Astrocyte (in vitro differentiated cells and primary cell): ENCODE measurements at regions not wholly inside any gene's neighbourhood (a gene's known extent, or its start where the extent isn't known, plus 50 kb on each side); places are given as distances from the start of the nearest gene placed in this dataset.

Experiments used
- DNase-seq: peaks from one replicate; pipeline ENCODE4 v3.0.0-alpha.2; 2010; ENCODE audit warnings: low read depth
- FAIRE-seq: peaks from 2 replicates; lab custom pipeline; 2011; peaks lifted over from hg19 to GRCh38; lab: Jason Lieb, UNC
- H2AFZ ChIP-seq: 2 replicates; pipeline ENCODE4 v1.6.0; 2012; ENCODE audit warnings: low read depth, low read length, inconsistent platforms
- H3K27ac ChIP-seq: 2 replicates; pipeline ENCODE4 v1.5.1; 2011; ENCODE audit warnings: low read depth, low read length, inconsistent platforms
- H3K27me3 ChIP-seq: 2 replicates; pipeline ENCODE4 v1.6.0; 2011; ENCODE audit warnings: low read length, inconsistent platforms; ENCODE audit not compliant: insufficient read depth
- H3K36me3 ChIP-seq: 2 replicates; pipeline ENCODE4 v1.5.1; 2011; ENCODE audit warnings: low read length, inconsistent platforms; ENCODE audit not compliant: insufficient read depth
- H3K4me1 ChIP-seq: 2 replicates; pipeline ENCODE4 v1.5.1; 2011; ENCODE audit warnings: low read length, inconsistent platforms; ENCODE audit not compliant: insufficient read depth
- H3K4me2 ChIP-seq: 2 replicates; pipeline ENCODE4 v1.6.0; 2012; ENCODE audit warnings: low read length, inconsistent platforms
- H3K4me3 ChIP-seq: 2 replicates; pipeline ENCODE4 v1.5.1; 2011; ENCODE audit warnings: low read depth, mild to moderate bottlenecking, low read length, inconsistent platforms; ENCODE audit not compliant: insufficient read depth
- H3K79me2 ChIP-seq: 2 replicates; pipeline ENCODE4 v1.6.0; 2012; ENCODE audit warnings: mild to moderate bottlenecking, low read length, inconsistent platforms; ENCODE audit not compliant: insufficient read depth
- H3K9ac ChIP-seq: 2 replicates; pipeline ENCODE4 v1.6.0; 2012; ENCODE audit warnings: mild to moderate bottlenecking, low read length, inconsistent platforms
- H3K9me3 ChIP-seq: 2 replicates; pipeline ENCODE4 v1.5.1; 2012; ENCODE audit warnings: low read depth, mild to moderate bottlenecking, low read length, inconsistent platforms; ENCODE audit not compliant: insufficient read depth
- H4K20me1 ChIP-seq: 2 replicates; pipeline ENCODE4 v1.6.0; 2012; ENCODE audit warnings: low read length, inconsistent platforms; ENCODE audit not compliant: insufficient read depth
- H3K27ac Mint-ChIP-seq: one replicate; pipeline ENCODE4 v1.8.0; 2021; ENCODE audit warnings: mild to moderate bottlenecking, mixed read lengths; ENCODE audit not compliant: unreplicated experiment
- H3K27me3 Mint-ChIP-seq: one replicate; pipeline ENCODE4 v1.8.0; 2021; ENCODE audit warnings: low read depth, mixed read lengths; ENCODE audit not compliant: unreplicated experiment
- H3K36me3 Mint-ChIP-seq: one replicate; pipeline ENCODE4 v1.8.0; 2021; ENCODE audit warnings: low read depth, mixed read lengths; ENCODE audit not compliant: unreplicated experiment
- H3K4me1 Mint-ChIP-seq: one replicate; pipeline ENCODE4 v1.8.0; 2021; ENCODE audit warnings: low read depth, mixed read lengths; ENCODE audit not compliant: unreplicated experiment
- H3K4me3 Mint-ChIP-seq: one replicate; pipeline ENCODE4 v1.8.0; 2021; ENCODE audit warnings: mild to moderate bottlenecking, moderate library complexity, mixed read lengths; ENCODE audit not compliant: unreplicated experiment
- H3K9me3 Mint-ChIP-seq: one replicate; pipeline ENCODE4 v1.8.0; 2021; ENCODE audit warnings: mild to moderate bottlenecking, mixed read lengths; ENCODE audit not compliant: unreplicated experiment
- EZH2 ChIP-seq: IDR thresholded peaks from 2 replicates; pipeline ENCODE4 v1.6.1; 2012; ENCODE audit warnings: mild to moderate bottlenecking, low read length, inconsistent platforms; ENCODE audit not compliant: insufficient read depth
- TF ChIP-seq, protein P1 (sequence below): IDR thresholded peaks from 2 replicates; pipeline ENCODE4 v1.5.1; 2011; ENCODE audit warnings: low read depth, mild to moderate bottlenecking, inconsistent platforms, low read length, moderate library complexity; ENCODE audit not compliant: insufficient read depth

DNA sequence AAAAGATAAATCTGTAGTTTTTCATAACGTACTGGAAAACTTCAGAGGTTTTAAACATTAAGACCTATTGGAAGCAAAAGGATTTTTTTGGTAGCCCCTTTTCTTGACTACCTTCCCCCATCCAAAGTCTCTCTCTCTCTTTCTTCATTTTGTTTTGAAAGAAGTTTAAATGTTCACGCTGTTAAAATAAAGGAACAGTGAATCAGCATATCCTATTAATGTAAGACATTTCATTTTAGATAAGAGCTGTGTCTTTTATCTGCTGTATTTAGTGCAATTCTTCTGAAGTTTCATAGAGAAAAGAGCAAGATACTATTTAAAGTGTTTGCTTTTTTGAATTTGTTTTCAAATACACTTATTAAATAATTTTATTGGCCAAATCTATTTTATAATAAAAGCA is 205.5 kb upstream of the POU3F3 start:
- no peak for FAIRE-seq
- no peak overlapping the region for H3K4me3 Mint-ChIP-seq

DNA sequence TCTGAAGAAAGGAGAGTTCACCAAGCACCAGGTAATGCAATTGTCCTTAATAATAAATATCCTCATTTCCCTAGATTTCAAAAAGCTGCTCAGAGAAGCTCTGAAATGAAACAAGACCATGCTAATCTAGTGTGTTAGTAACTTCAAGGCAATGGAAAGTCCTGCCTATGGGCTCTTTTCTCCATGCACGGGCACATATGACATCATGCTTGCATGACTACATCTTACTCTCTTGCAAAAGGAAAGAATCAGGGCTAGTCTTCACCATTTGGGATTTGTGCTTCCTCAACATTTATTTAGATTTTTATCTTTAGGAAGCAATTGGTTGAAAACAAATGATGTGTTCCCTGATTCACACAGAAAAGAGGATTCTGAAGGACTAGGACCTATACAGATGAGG is 204.0 kb upstream of the POU3F3 start:
- no peak for TF ChIP-seq EZH2
- TF ChIP-seq, protein P1, sequence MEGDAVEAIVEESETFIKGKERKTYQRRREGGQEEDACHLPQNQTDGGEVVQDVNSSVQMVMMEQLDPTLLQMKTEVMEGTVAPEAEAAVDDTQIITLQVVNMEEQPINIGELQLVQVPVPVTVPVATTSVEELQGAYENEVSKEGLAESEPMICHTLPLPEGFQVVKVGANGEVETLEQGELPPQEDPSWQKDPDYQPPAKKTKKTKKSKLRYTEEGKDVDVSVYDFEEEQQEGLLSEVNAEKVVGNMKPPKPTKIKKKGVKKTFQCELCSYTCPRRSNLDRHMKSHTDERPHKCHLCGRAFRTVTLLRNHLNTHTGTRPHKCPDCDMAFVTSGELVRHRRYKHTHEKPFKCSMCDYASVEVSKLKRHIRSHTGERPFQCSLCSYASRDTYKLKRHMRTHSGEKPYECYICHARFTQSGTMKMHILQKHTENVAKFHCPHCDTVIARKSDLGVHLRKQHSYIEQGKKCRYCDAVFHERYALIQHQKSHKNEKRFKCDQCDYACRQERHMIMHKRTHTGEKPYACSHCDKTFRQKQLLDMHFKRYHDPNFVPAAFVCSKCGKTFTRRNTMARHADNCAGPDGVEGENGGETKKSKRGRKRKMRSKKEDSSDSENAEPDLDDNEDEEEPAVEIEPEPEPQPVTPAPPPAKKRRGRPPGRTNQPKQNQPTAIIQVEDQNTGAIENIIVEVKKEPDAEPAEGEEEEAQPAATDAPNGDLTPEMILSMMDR: no peak
- no peaks in the 10 kb centered on the region for H3K9me3 Mint-ChIP-seq

More for the DNA sequence above, 205.5 kb upstream of the POU3F3 start:
- Mint-ChIP-seq H3K27me3 (no peaks in the 10 kb centered on the region), H3K36me3 (no peaks in the 10 kb centered on the region), H3K4me1 (no peaks in the 10 kb centered on the region), H3K27ac (no peak overlapping the region), H3K9me3 (no peaks in the 10 kb centered on the region)
- Histone ChIP-seq H3K4me2 (no peak overlapping the region), H3K27ac (no peak overlapping the region), H3K4me3 (no peak overlapping the region), H3K9ac (no peak overlapping the region), H3K9me3 (no peaks in the 10 kb centered on the region), H3K36me3 (no peaks in the 10 kb centered on the region), H4K20me1 (no peaks in the 10 kb centered on the region), H3K27me3 (no peaks in the 10 kb centered on the region), H3K4me1 (no peaks in the 10 kb centered on the region), H3K79me2 (no peaks in the 10 kb centered on the region), H2AFZ (no peak overlapping the region)
- no peak for DNase-seq
- TF ChIP-seq, protein P1: no peak
- TF ChIP-seq EZH2: no peak

DNA sequence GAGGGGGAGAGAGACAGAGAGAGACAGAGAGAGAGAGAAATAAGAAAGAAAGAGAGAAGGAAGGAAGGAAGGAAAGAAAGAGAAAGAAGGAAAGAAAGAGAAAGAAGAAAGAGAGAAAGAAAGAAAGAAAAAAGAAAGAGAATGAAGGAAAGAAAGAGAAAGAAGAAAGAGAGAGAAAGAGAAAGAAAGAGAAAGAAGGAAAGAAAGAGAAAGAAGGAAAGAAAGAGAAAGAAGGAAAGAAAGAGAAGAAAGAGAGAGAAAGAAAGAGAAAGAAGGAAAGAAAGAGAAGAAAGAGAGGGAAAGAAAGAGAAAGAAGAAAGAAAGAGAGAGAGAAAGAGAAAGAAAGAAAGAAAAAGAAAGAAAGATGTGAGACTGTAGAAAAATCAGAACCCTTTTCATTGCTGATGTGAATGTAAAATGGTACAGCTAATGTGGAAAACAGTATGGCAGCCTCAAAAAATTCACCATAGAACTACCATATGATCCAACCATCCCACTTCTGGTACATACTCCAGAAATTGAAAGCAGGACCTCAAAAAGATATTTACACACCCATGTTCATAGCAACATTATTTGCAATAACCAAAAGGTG is 203.4 kb upstream of the POU3F3 start:
- no peaks in the 10 kb centered on the region for H4K20me1 ChIP-seq
- no peak overlapping the region for H3K27ac ChIP-seq
- no peak for FAIRE-seq
- no peak overlapping the region for H3K4me2 ChIP-seq
- no peaks in the 10 kb centered on the region for H3K27me3 ChIP-seq
- H3K4me1 Mint-ChIP-seq: no peaks in the 10 kb centered on the region
- H2AFZ ChIP-seq: no peak overlapping the region
- no peaks in the 10 kb centered on the region for H3K36me3 ChIP-seq
- no peaks in the 10 kb centered on the region for H3K9me3 ChIP-seq
- no peak overlapping the region for H3K4me3 ChIP-seq
- H3K27me3 Mint-ChIP-seq: no peaks in the 10 kb centered on the region
- H3K9me3 Mint-ChIP-seq: no peaks in the 10 kb centered on the region
- H3K9ac ChIP-seq: no peak overlapping the region
- H3K4me1 ChIP-seq: no peaks in the 10 kb centered on the region
- no peak overlapping the region for H3K4me3 Mint-ChIP-seq
- H3K27ac Mint-ChIP-seq: no peak overlapping the region
- H3K79me2 ChIP-seq: no peaks in the 10 kb centered on the region
- no peaks in the 10 kb centered on the region for H3K36me3 Mint-ChIP-seq
- TF ChIP-seq EZH2: no peak
- TF ChIP-seq, protein P1: no peak
- no peak for DNase-seq

More for the DNA sequence above, 204.0 kb upstream of the POU3F3 start:
- no peak overlapping the region for H3K4me2 ChIP-seq
- H3K36me3 ChIP-seq: no peaks in the 10 kb centered on the region
- no peaks in the 10 kb centered on the region for H3K79me2 ChIP-seq
- H3K4me1 ChIP-seq: no peaks in the 10 kb centered on the region
- H3K27ac ChIP-seq: no peak overlapping the region
- no peak overlapping the region for H3K27ac Mint-ChIP-seq
- no peaks in the 10 kb centered on the region for H3K9me3 ChIP-seq
- no peaks in the 10 kb centered on the region for H3K4me1 Mint-ChIP-seq
- no peak for FAIRE-seq
- no peaks in the 10 kb centered on the region for H4K20me1 ChIP-seq
- H3K27me3 Mint-ChIP-seq: no peaks in the 10 kb centered on the region
- no peak overlapping the region for H3K4me3 Mint-ChIP-seq
- H3K9ac ChIP-seq: no peak overlapping the region
- no peak overlapping the region for H2AFZ ChIP-seq
- H3K27me3 ChIP-seq: no peaks in the 10 kb centered on the region
- no peak overlapping the region for H3K4me3 ChIP-seq
- no peak for DNase-seq
- no peaks in the 10 kb centered on the region for H3K36me3 Mint-ChIP-seq
